NCI-H1436 treated with DMSO at 0.1 percent for 48 hours (cell line): ENCODE measurements at regions not wholly inside any gene's neighbourhood (a gene's known extent, or its start where the extent isn't known, plus 50 kb on each side); places are given as distances from the start of the nearest gene placed in this dataset.
"Not testable (repeated sequence)": the region's sequence is repeated elsewhere in the genome, so short reads cannot be mapped to it uniquely, and the experiment has no call there.

Experiments
- DNase-seq: peaks from one replicate; lab custom pipeline; 2025; lab: John Stamatoyannopoulos, UW

DNA sequence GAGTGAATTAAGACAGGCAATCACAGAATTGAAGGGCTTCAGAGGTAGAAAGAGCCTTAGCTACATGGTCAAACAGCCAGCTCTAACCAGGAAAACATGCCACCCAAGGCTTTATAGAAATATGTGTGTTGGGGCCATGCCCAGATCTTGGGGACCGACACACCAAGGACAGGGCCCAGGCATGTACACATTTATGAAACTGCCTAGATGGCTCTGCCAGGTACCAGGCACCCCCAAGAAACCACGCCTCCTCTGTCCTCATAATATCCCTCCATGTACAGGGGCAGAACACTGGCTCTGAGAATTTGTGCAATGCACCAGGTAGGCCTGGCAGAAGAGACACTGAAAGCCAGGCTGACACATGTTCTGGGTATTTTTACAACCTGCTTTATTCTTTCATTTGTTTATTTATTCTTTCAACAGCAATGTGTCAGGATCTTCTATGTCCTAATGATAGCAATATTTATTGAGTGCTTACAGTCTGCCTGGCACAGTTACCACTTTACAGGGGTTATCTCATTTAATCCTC is 137.9 kb upstream of the LSM14A start:
- no peak for DNase-seq

DNA sequence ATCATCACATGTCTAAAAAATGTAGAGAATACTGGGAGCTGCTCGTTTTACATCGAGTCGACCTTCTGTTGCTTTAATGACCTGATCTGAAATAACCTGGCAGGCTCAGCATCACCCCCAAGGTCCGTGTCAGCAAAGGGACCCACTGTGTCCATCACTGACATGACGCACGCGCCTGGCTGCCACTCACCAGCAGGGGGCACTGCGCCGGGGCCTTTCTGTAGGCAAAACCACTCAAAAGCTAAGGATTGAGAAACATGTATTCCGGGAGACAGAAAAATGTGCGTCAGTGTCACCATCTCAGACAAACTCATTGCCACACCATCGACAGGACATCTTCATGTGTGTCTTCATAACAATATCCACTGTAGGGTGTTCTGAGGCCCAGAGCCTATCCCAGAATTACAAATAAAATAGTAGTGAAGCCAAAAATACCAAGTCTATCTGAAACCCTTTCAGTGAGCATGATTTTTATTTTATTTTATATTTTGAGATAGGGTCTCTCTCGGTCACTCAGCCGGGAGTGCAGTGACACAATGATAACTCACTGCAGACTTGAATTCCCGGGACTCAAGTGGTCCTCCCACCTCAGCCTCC is 130.3 kb upstream of the LSM14A start:
- DNase-seq: no peak

DNA sequence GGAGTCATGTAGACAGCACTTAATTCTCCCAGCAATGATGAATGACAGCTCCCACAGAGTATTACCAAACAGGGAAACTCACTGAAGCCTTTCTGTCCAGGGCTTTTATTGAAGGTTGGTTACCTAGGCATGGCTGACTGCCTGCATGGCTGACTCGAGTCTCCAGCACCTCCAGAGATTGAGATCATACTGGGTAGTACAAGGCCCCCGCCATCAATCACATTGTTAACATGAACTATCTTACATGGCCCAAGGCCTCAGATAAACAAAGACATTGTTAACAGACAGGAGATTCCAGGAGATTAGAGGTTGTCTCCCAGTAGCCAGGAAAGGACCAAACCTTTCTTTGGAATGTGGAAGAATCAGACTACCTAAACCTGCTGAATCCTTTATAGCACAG is 128.3 kb upstream of the LSM14A start:
- DNase-seq: no peak

DNA sequence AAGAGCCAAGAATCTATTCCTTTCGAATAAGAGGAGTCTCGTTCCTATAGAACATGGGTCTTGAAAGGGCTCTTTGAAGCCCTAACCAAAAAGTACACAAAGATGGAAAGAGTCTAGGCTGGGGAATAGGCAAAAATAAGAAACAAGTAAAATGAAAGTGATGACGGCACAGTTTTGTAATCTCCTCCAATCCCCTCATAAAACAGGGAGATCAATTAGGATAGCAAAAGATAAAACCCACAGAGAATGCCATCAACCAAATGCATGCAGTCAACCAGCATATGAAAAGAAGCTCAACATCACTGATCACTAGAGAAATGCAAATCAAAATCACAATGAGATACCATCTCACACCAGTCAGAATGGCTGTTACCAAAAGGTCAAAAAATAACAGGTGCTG is 122.4 kb upstream of the LSM14A start:
- DNase-seq: no peak

DNA sequence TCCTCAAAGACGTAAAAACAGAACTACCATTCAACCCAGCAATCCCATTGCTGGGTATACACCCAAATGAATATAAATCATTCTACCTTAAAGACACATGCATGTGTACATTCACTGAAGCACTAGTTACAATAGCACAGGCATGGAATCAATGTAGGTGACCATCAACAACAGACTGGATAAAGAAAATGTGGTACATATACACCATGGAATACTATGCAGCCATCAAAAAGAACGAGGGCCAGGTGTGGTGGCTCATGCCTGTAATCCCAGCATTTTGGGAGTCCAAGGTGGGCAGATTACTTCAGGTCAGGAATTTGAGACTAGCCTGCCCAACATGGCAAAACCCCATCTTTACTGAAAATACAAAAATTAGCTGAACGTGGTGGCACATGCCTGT is 121.9 kb upstream of the LSM14A start:
- DNase-seq: not testable (repeated sequence)

DNA sequence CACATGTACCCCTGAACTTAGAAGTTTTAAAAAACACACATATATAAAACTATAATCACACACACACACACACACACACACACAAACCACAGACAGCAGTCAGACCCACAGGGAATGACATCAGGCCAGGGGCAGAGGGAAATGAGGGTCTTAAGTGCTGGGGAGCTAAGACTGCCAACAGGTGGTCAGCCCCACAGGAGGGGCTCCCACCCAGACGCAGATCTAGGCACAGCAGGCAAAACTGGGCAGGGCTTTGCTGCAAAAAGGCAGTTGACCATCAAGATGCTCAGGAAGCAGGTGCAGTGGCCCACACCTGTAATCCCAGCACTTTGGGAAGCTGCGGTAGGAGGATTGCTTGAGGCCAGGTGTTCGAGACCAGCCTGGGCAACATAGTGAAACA is 121.0 kb upstream of the LSM14A start:
- no peak for DNase-seq

DNA sequence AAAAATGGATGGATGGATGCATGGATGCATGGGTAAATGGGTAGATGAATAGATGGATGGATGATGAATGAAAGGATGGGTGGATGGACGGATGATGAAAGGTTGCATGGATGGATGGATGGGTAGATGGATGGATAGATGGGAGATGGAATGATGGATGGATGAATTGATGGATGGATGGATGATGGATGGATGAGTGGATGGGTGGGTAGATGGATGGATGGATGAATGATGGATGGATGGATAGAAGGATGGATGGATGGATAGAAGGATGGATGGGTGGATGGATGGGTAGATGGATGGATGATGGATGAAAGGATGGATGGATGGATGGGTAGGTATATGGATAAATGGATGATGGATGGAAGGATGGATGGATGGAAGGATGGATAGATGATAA is 115.1 kb upstream of the LSM14A start:
- no peak for DNase-seq

DNA sequence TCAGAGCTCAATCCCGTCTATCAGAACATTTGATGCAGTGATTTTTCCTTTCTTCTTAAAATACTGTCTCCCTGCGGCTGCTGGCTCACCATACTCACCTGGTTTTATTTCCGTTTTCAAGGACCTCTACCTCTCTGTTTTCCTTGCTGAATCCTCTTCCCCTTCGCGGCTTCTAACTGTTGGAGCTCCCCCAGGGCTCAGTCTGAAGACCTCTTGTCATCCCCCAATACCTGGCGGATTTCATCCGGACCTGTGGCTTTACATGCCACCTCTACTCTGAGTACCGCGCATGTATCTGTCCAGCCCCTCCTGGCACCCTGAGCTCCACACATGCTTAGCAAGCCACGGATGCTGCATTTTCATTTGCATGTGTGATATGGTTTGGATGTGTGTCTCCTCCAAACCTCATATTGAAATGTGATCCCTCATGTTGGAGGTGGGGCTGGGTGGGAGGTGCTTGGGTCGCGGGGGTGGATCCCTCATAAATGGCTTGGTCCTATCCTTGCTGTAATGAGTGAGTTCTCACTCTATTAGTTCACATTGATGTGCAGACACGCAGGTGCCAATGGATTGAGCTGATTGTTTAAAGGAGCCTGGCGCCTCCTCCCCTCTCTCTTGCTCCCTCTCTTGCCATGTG is 106.2 kb upstream of the LSM14A start:
- DNase-seq: no peak

DNA sequence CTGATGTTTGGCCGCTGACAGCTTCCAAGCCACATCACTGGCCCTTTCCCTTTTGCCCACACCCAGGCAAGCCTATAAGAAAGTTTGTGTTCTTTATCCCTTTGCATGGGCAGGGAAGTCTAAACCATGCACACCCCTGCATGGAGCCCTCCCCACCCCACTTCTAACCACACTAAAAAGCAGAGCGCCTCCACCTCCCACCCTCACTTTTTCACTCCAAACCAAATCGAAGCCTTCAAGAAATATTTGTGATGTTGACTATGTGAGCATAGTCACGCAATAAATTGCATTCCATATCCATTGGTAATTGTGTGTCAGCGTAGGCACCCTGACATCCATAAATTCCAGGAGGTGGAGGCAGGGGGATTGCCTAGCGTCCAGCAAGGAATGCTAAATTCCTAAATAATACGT is 104.4 kb upstream of the LSM14A start:
- DNase-seq: no peak

DNA sequence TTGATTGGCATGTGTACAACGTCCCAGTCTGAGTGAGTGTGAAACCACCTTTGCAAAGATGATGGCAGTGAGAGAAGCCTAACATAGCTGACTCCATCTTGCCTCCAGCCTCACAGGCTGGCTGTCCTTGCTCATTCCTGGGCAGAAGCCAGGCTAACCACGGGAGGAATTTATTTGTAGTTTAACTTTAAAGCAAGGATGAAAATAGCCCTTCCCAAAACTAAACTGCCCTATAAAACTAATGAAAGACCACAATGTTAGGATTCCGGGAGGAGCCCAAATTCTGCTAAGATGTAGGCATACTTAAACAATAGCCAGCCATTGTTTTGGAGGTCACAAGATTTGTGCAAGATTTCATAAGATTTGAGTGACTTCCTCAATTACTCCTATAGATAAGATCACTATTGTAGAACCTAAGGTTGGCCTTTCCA is 96.6 kb upstream of the LSM14A start:
- no peak for DNase-seq

DNA sequence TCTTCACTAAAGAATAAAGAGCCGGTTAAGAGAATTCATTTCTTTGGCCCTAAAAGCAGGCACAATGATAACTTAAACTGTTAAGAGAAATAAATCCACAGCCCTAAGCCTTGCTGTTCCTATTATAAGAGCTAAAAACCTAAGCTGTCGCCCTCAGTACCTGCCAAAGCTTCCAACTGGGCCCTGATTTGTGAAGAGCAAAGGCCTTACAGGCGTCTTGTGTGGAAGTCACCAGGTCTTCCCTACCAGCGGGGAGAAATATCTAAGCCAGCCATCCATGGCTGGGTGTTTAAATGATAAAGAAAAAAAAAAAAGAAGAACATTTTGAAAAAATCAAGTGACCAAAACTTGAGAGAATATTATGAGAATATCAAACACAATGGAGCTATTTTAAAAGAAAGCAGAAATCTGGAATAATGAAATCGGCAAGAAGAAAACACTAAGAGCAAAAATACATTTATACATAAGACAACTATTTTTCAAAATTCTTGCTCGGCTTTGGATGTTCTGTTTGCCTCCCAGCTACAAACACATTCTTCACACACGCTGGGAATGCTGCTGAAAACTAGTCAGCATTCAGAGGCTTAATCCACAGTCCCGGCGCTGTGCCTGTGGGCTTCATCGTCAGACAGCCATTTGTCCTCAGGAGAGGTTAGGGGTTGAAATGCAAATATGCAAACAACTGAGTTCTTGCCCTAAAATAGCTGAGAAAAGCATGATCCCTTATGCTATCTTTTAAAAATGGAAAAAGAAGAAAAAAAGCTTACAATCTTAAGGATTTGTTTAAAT is 89.8 kb upstream of the LSM14A start:
- DNase-seq: no peak

DNA sequence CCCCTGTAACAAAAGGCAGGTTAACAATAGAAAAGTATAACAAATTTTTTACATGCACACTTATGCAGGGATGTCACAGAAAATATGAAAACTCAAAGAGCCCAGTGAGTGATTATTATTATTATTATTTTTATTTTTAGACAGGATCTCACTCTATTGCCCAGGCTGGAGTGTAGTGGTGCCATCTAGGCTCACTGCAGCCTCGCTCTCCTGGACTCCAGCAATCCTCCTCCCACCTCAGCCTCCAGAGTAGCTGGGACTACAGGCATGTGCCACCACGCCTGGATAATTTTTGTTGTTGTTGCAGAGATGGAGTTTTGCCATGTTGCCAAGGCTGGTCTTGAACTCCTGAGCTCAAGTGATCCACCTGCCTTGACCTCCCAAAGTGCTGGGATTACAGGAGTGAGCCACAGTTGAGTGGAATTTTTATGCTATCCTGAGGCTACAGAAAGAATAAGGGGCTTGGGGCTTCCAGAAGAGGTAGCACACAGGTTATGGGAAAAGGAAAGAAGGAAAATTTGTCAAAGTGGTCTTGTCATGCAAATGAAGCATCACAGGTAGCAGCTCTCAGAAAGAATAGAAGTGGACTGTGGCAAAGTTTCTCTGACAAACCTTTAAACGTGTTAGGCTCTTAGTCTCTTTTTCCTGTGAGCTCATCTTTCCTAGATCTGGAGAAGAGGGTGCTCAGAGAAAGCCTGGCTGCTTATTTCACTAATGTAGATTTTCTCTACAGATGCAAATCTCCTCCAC is 87.7 kb upstream of the LSM14A start:
- DNase-seq: no peak

DNA sequence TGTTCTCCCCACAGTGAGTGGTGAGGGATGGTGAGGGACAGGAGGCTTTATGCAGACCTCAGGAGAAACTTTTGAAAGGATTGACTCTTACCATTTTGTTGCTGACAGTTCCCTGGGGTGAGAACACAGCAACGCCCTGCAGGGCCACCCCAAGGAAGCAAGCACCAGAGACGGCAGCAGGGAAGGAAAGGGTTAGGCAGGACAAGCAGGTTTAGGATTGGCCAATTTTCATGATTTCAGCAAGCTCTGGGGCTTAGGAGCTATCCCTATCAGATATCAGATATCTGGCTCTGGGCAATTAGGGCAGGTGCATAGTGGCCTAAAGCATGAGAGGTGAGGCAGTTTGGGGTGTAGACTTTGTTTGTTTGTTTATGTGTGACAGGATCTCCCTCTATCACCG is 87.0 kb upstream of the LSM14A start:
- DNase-seq: no peak

DNA sequence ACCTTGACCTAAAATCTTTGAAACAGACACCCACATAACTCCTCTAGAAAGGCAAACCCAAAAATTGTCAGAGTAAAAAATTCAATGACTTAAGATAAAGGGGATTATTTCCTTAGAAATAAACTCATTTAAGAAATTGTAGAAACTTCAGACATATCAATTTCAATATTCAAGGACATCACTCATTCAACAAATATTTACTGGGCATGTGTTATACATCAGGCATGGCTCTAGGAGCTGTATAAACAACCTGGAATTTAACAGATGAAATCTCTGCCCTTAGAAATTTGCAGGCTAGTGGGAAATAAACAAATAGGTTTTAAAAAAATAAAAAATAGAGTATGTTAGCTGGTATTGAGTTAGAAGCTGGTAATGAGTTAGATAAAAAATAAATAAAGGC is 84.0 kb upstream of the LSM14A start:
- DNase-seq: no peak

DNA sequence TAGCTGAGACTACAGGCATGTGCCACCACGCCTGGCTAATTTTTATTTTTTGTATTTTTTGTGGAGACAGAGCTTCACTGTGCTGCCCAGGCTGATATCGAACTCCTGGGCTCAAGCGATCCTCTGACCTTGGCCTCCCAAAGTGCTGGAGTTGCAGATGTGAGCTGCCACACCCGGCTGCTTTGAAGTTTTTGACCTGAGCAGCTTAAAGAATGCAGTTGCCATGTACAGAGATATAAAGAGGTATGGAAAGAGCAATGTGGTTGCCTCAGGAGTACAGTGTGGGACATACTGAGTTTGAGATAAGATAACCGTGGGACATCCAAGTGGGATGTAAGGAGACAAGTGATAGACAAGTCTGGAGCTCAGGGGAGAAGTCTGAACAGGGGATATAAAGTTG is 82.7 kb upstream of the LSM14A start:
- no peak for DNase-seq

DNA sequence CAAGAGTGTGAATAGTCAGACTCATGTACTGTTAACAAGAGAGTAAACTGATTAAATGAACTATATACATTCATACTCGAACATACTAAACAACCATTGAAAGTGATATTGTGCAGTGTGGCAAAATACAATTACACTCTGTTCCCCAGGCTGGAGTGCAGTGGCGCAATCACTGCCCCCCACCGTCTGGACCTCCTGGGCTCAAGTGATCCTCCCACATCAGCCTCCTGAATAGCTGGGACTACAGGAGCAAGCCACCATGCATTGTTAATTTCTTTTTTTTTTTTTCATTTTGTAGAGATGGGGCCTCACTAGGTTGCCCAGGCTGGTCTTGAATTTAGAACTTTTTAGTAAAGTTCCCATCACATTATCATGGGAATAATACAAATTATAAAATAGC is 77.3 kb upstream of the LSM14A start:
- DNase-seq: no peak

DNA sequence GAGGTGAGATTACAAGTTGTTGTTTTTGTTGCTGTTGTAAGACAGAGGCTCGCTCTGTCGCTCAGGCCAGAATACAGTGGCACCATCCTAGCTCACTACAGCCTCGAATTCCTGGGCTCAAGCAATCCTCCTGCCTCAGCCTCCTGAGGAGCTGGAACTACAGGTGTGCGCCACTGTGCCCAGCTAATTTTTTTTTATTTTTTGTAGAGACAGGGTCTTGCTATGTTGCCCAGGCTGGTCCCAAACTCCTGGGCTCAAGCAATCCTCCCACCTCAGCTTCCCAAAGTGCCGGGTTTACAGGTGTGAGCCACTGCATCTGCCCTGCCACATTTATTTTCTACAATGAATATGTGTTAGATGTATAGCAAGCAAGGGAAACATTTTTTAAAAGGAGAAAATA is 76.9 kb upstream of the LSM14A start:
- not testable (repeated sequence) for DNase-seq

DNA sequence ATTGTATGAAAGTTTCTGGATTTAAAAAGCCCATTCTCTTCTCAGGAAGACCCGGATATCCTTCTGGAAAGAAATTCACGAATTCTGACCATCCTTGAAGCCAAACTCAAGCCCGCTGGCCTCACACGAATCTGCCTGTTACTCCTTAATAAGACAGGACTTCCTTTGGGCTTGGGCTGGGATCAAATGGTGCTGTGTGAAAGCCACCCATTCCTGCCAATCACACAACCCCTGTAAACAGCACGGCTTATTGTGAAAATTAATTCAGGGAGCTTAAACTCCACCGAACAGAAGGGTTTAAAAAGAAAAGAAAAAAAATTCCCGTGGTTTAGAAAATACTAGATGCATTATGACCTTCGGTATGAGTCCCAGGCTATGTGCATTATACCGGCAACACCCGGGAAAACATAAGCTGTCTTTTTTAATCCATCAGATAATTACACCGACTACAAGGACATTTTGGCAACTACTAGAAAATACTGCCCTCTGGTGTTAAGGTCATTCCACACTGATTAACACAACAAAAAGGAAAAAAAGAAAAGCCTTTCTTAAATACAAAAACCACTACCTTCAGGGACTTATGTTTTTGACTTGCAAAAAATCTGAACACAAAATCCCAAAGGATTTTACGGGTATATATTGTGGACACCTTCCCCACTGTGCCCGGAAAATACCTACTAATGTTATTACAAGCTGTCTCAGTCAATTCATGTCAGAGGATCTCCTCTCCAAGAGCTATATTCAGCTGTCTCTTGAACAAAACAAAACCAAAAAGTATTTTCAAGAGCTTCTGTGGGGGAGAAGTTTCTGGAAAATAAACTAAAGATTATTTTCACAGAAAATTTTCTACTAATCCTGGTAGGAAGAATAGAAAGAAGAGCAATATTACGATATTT is 76.0 kb upstream of the LSM14A start:
- peak; percentile 7 for DNase-seq

DNA sequence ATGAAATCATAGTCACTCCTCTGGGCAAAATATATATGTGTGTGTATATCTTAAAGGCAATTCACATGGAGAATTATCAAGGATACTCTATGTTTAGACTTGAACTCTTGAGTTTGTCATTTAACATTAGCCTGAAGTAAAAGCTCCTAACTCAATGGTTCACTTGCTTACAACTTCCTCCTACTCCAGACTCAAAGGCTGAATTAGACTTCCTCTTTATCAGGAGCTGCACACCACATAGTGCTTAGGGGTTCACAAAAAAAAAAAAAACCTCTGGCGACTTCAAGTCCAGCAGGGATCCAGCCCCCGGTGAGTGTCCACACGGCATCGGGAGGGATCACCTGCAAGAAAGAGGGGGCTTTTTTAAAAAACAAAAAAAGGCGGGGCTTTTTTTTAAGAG is 68.2 kb upstream of the LSM14A start:
- DNase-seq: no peak

DNA sequence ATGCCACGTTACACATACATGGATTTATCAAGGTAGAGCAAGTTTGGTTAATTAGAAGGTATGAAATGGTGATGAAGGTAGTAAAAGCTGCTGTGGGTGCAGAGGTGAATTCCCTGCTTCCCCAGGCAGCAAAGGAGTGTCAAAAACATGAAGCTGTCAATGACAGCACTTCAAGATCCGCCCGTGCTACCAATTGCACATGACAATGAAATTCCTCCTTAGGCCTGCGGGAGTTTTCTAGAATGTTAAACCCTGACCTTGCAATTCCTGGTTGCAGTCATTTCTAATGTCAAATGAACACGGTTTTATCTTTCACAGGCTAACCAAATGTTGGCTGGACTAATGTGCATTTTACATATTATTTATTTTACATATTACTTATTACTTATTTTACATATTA is 67.7 kb upstream of the LSM14A start:
- DNase-seq: no peak

DNA sequence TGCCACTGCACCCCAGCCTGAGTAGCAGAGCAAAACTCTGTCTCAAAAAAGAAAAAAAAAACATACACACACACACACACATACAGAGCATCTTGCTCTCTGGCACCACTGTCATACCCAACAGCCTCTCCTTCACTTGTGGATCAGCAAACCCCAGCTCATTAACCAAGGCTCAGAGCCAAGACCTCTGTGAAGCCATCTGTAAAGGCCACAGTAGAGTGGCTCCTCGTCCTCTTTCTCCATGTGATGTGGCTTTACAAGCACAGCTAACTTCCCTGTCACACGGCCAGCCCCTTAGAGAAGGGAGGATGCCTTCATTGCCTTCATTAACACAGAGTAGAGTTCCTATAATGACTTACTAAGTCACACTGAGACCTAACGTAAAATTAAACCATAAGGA is 62.7 kb upstream of the LSM14A start:
- no peak for DNase-seq
